Kidney (tissue), 13 donors: ENCODE measurements at regions not wholly inside any gene's neighbourhood (a gene's known extent, or its start where the extent isn't known, plus 50 kb on each side); places are given as distances from the start of the nearest gene placed in this dataset.

Experiments
- DNase-seq, 5 donors: peaks; one replicate each; pipeline ENCODE4 v3.0.0-alpha.2; 2013 to 2020
- FAIRE-seq: peaks from 2 replicates; lab custom pipeline; 2012; peaks lifted over from hg19 to GRCh38; lab: Jason Lieb, UNC
- H3K27ac ChIP-seq, 2 donors: one replicate each; pipeline ENCODE4 v1.7.0; 2013; ENCODE audit warnings: low read depth in 2 of 2, low read length in 2 of 2, inconsistent platforms in 1 of 2
- H3K27me3 ChIP-seq: one replicate; pipeline ENCODE4 v1.7.1; 2013; ENCODE audit warnings: low read length, inconsistent platforms; ENCODE audit not compliant: control insufficient read depth, insufficient read depth
- H3K36me3 ChIP-seq, 3 donors: one replicate each; pipeline versions ENCODE4 v1.7.0 to v1.7.1; 2013; ENCODE audit warnings: low read length in 3 of 3, control low read depth in 1 of 3, inconsistent platforms in 1 of 3; ENCODE audit not compliant: insufficient read depth in 3 of 3, control insufficient read depth in 2 of 3
- H3K4me1 ChIP-seq, 3 donors: one replicate each; pipeline versions ENCODE4 v1.7.0 to v1.7.1; 2013; ENCODE audit warnings: low read length in 3 of 3, inconsistent platforms in 1 of 3, low read depth in 1 of 3; ENCODE audit not compliant: control insufficient read depth in 2 of 3, insufficient read depth in 2 of 3
- H3K4me3 ChIP-seq, 3 donors: one replicate each; pipeline versions ENCODE4 v1.7.0 to v1.8.1; 2013; ENCODE audit warnings: low read length in 3 of 3, control low read depth in 1 of 3, inconsistent platforms in 1 of 3
- H3K9ac ChIP-seq, 3 donors: one replicate each; pipeline versions ENCODE4 v1.7.0 to v1.7.1; 2013; ENCODE audit warnings: low read length in 3 of 3, control low read depth in 1 of 3, inconsistent platforms in 1 of 3
- H3K9me3 ChIP-seq, 3 donors: one replicate each; pipeline versions ENCODE4 v1.7.0 to v1.7.1; 2013; ENCODE audit warnings: low read length in 3 of 3, control low read depth in 1 of 3, inconsistent platforms in 1 of 3; ENCODE audit not compliant: control insufficient read depth in 2 of 3, insufficient read depth in 1 of 3
- CTCF ChIP-seq: IDR thresholded peaks from 3 replicates; pipeline ENCODE4 v1.5.1; 2012; ENCODE audit warnings: mild to moderate bottlenecking, moderate library complexity, borderline replicate concordance; ENCODE audit not compliant: insufficient read depth; ENCODE audit errors: extremely low read depth
- intact Hi-C: fragments of 100-400 bp; cut with DNase I; formaldehyde crosslinking; loops from one replicate; pipeline ENCODE4 v1.11.1; 2022
- donor health status: control.
- donor health status: control.
- donor health status: control.
- donor health status: control.
- donor health status: control.
- donor health status: DM: yes; HTN: yes; CAD: no.
- donor health status: Normal renal cell carcinoma (clear cell type).

DNA sequence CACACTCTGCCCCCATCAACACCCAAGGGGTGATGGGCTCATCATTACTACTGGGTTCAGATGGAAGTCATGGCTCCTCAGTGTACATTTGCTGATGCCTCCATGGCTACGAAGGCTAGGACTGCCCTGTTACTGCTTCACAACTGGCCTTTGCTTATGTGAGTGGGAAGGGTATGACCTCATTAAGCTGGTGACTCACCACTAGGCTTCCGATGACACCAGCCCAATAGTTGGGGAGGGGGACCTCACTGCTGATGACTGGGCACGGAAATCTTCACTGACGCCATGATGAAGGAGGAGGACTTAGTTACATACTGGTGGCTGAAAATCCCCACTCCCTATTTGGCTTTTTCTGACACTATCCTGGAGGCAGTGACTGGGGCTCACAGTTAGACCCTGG is 263.2 kb downstream of the CMPK2 start:
- H3K9me3 ChIP-seq = no peaks in the 10 kb centered on the region
- no peak overlapping the region for H3K9ac ChIP-seq
- FAIRE-seq (no peak), DNase-seq (no peak)
- H3K4me3 ChIP-seq = no peak overlapping the region
- intact Hi-C loops = no loop called here
- no peaks in the 10 kb centered on the region for H3K4me1 ChIP-seq
- no peak overlapping the region for H3K27ac ChIP-seq
- no peak for TF ChIP-seq CTCF
- no peaks in the 10 kb centered on the region for H3K36me3 ChIP-seq
- no peaks in the 10 kb centered on the region for H3K27me3 ChIP-seq

- no peak overlapping the region for H3K9ac ChIP-seq
- no peaks in the 10 kb centered on the region for H3K27me3 ChIP-seq
- no peaks in the 10 kb centered on the region for H3K36me3 ChIP-seq
- FAIRE-seq (no peak), DNase-seq (no peak)
- intact Hi-C loops = no loop called here
- TF ChIP-seq CTCF = no peak
- no peak overlapping the region for H3K27ac ChIP-seq
- H3K9me3 ChIP-seq = no peaks in the 10 kb centered on the region
- no peaks in the 10 kb centered on the region for H3K4me1 ChIP-seq
- H3K4me3 ChIP-seq = no peak overlapping the region
Observed at GRCh38 chr2:6605836-6606505, 259.7 kb downstream of the CMPK2 start.

GRCh38 chr2:6617794-6618193 is 247.9 kb downstream of the CMPK2 start:
- no peak for FAIRE-seq
- intact Hi-C loops = no loop called here
- peak in 1 of 5 donors; percentile 12 for DNase-seq
- H3K9me3 ChIP-seq = no peaks in the 10 kb centered on the region
- no peak overlapping the region for H3K27ac ChIP-seq
- H3K36me3 ChIP-seq = no peaks in the 10 kb centered on the region
- no peak overlapping the region for H3K9ac ChIP-seq
- no peak for TF ChIP-seq CTCF
- no peaks in the 10 kb centered on the region for H3K27me3 ChIP-seq
- H3K4me3 ChIP-seq = no peak overlapping the region
- no peaks in the 10 kb centered on the region for H3K4me1 ChIP-seq

DNA sequence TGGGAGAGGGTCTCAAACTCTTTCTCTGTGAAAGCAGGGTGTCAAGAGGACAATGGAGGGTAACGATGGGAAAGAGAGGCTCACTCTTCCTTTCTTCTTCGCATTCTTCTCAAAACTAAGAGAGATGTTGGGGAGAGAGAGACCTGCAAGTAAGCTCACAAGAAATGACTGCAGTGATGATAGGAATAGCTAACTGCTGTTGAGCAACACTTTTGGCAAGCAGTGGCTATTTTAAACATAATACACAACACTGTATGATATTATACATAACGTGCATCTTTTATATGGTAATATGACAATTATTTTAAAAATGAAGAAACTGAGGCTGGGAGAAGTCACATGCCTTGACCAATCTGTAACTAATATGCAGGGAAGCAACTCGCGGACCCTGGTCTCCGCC is 247.5 kb downstream of the CMPK2 start:
- intact Hi-C loops = no loop called here
- Histone ChIP-seq H3K9me3 (no peaks in the 10 kb centered on the region), H3K9ac (no peak overlapping the region), H3K27me3 (no peaks in the 10 kb centered on the region), H3K4me1 (no peaks in the 10 kb centered on the region), H3K36me3 (no peaks in the 10 kb centered on the region), H3K4me3 (no peak overlapping the region), H3K27ac (no peak overlapping the region)
- DNase-seq = no peak
- TF ChIP-seq CTCF = no peak
- no peak for FAIRE-seq
